Heart left ventricle (tissue), 16 donors: ENCODE measurements at regions not wholly inside any gene's neighbourhood (a gene's known extent, or its start where the extent isn't known, plus 50 kb on each side); places are given as distances from the start of the nearest gene placed in this dataset.
"Not testable (repeated sequence)": the region's sequence is repeated elsewhere in the genome, so short reads cannot be mapped to it uniquely, and the experiment has no call there.

Source experiments
- ATAC-seq, 4 donors: fragments of 200-7000 bp; cut with Tn5 transposase; one replicate each; pipeline ENCODE4 v1.9.1; 2020 to 2022; ENCODE audit warnings: moderate library complexity in 4 of 4, mild to moderate bottlenecking in 3 of 4, moderate number of reproducible peaks in 1 of 4
- DNase-seq, 5 donors: peaks; one replicate each; pipeline ENCODE4 v3.0.0-alpha.2; 2020
- H3K27ac ChIP-seq, 12 donors: fragments of 200-600 bp; sonication (generic) in 4 of 12; one replicate each; pipeline versions ENCODE4 v1.5.0 to v1.8.0; 2016 to 2022; ENCODE audit warnings: mild to moderate bottlenecking in 2 of 12
- H3K27me3 ChIP-seq, 9 donors: fragments of 200-600 bp; sonication (generic) in 2 of 9; one replicate each; pipeline versions ENCODE4 v1.5.1 to v1.8.0; 2016 to 2022; ENCODE audit warnings: mild to moderate bottlenecking in 3 of 9
- H3K36me3 ChIP-seq, 9 donors: fragments of 200-600 bp; sonication (generic) in 2 of 9; one replicate each; pipeline versions ENCODE4 v1.5.0 to v1.8.0; 2018 to 2022; ENCODE audit warnings: mild to moderate bottlenecking in 2 of 9
- H3K4me1 ChIP-seq, 12 donors: fragments of 200-600 bp; sonication (generic) in 4 of 12; one replicate each; pipeline versions ENCODE4 v1.5.0 to v1.8.0; 2016 to 2022; ENCODE audit warnings: mild to moderate bottlenecking in 3 of 12
- H3K4me3 ChIP-seq, 12 donors: fragments of 200-600 bp; sonication (generic) in 4 of 12; one replicate each; pipeline versions ENCODE4 v1.5.0 to v1.8.0; 2017 to 2022; ENCODE audit warnings: mild to moderate bottlenecking in 9 of 12, moderate library complexity in 4 of 12
- H3K9me3 ChIP-seq, 12 donors: fragments of 200-600 bp; sonication (generic) in 4 of 12; one replicate each; pipeline versions ENCODE4 v1.5.0 to v1.8.0; 2016 to 2022; ENCODE audit warnings: mild to moderate bottlenecking in 1 of 12
- POLR2A ChIP-seq, 2 donors: fragments of 450-650 bp; IDR thresholded peaks; one replicate each; pipeline ENCODE4 v1.6.1; 2017; ENCODE audit warnings: antibody characterized with exemption in 2 of 2, mild to moderate bottlenecking in 2 of 2, moderate library complexity in 2 of 2
- WGBS, 4 donors: extraction: QIAGEN DNeasy Blood & Tissue Kit in 2 of 4; methylation state at CpG; one replicate each; pipeline versions ENCODE4 v1.1.5 to v1.1.7; 2013 to 2018; 5-methylcytosine and 5-hydroxymethylcytosine counted together
- intact Hi-C, 10 donors: fragments of 100-400 bp; cut with DNase I; formaldehyde crosslinking; loops; one replicate each; pipeline versions ENCODE4 v1.11.1 to v1.14.2; 2022
- TF ChIP-seq, protein P1 (sequence below), 12 donors: fragments of 200-600 bp; sonication (generic) in 4 of 12; IDR thresholded peaks; one replicate each; pipeline versions ENCODE4 v1.5.0 to v1.8.0; 2018 to 2022; ENCODE audit warnings: antibody characterized with exemption in 12 of 12, mild to moderate bottlenecking in 5 of 12
- donor health status: ischemic (EF 13 %, LVEDD 7.1; RV severe dilation, severe dysfunction).
- donor health status: healthy with polysubstance abuse.
- donor health status: DM: no; HTN: yes; CAD: no.
- donor health status: DM: no; HTN: no; CAD: no.
- donor health status: ischemic (EF 25% LVEDD 6.9; RV normal size, moderate dysfunction).
- donor health status: ischemic (EF 25% LVEDD 5.7; RV mildly dilated, moderate dysfunction).
- donor health status: healthy.
- donor health status: DM: yes; HTN: yes; CAD: no.
- donor health status: ischemic (EF 35%, LVEDD 5.7; RV mildly dilated, moderate dysfunction).
- donor health status: nonischemic (EF 11% LVEDD 7.7; RV severe dilation, severe dysfunction).
- donor health status: DM: yes; HTN: yes; CAD: no.
- donor health status: PGD.
- donor health status: ischemic (EF 29% LVEDD 5.4; RV normal size, mild dysfunction).
- donor health status: nonischemic (EF 23%, LVEDD 6.1; RV moderate dilation, normal function).

DNA sequence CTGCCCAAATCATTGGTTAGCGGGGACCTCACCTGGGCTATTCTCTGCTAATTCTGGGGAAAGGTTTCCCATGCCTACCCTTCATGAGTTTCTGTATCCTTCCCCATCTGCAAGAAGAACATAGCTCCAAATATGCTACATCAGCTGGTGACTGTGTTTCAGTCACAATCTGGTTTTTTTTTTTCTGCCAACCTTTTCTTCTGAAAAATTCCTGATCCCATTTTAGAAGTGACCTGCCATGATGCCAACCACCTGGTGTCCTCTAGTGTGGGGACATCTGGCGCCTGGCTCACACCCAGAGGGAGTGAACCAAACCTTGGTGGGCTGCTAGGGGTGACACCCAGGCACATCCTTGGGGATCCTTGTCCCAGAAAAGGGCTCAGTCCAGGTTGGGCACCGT lies 76.1 kb downstream of the CHRD start:
- Histone ChIP-seq H3K27me3 (peaks cover 0 to 5% (median 0%) of the 10 kb centered on the region in 9 donors), H3K36me3 (no peaks in the 10 kb centered on the region), H3K4me1 (no peaks in the 10 kb centered on the region), H3K4me3 (no peak overlapping the region), H3K27ac (no peak overlapping the region), H3K9me3 (no peaks in the 10 kb centered on the region)
- WGBS, 4 donors = 76 to 96% (median 81%) methylated on average over 3 of the region's 3 CpGs
- intact Hi-C loops = no loop called here
- TF ChIP-seq, protein P1, sequence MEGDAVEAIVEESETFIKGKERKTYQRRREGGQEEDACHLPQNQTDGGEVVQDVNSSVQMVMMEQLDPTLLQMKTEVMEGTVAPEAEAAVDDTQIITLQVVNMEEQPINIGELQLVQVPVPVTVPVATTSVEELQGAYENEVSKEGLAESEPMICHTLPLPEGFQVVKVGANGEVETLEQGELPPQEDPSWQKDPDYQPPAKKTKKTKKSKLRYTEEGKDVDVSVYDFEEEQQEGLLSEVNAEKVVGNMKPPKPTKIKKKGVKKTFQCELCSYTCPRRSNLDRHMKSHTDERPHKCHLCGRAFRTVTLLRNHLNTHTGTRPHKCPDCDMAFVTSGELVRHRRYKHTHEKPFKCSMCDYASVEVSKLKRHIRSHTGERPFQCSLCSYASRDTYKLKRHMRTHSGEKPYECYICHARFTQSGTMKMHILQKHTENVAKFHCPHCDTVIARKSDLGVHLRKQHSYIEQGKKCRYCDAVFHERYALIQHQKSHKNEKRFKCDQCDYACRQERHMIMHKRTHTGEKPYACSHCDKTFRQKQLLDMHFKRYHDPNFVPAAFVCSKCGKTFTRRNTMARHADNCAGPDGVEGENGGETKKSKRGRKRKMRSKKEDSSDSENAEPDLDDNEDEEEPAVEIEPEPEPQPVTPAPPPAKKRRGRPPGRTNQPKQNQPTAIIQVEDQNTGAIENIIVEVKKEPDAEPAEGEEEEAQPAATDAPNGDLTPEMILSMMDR (IDR thresholded peaks at IDR 0.05) = no peak
- TF ChIP-seq POLR2A (IDR thresholded peaks at IDR 0.05) = no peak
- ATAC-seq (no peak), DNase-seq (no peak)

DNA sequence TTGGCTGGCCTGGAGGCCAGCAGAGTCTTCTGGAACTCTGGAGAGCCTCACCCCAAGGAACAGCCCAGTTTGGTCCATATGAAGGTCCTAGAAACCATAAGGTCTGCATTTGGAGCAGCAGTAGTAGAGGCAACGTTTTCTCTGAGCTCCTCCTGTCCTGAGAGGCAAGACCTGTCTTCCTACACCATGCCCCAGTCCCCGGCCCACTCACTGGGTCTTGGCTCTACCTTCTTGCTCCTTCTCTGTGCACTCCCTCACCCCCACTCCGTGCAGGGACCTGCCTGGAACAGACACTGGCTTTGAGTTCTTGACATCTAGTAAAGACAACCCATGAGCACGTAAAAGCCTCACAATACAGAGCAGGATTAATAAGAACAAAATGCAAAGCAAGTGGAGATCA lies 76.6 kb downstream of the CHRD start:
- 60 to 72% (median 67%) methylated on average over 4 of the region's 4 CpGs for WGBS, 4 donors
- Histone ChIP-seq H3K36me3 (no peaks in the 10 kb centered on the region), H3K27ac (no peak overlapping the region), H3K4me1 (no peaks in the 10 kb centered on the region), H3K27me3 (peaks cover 0 to 5% (median 0%) of the 10 kb centered on the region in 9 donors), H3K9me3 (no peaks in the 10 kb centered on the region), H3K4me3 (no peak overlapping the region)
- TF ChIP-seq POLR2A (IDR thresholded peaks at IDR 0.05) = no peak
- TF ChIP-seq, protein P1 (IDR thresholded peaks at IDR 0.05) = no peak
- no peak for ATAC-seq
- DNase-seq = no peak
- intact Hi-C loops = no loop called here

DNA sequence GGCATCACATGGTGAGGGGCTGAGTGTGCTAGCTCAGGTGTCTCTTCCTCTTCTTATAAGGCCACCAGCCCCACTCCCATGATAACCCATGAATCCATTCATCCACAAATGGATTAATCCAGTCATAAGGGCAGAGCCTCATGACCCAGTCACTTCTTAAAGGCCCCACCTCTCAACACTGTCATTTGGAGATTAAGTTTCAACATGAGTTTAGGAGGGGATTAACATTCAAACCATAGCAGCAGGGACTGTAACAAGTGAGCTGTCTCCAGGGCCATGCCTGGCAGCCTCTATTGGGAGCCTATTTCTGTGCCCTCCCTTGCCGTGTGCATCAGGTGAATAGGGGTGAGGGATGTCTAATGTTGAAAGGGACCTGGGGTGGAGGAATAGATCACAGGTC lies 77.5 kb downstream of the CHRD start:
- TF ChIP-seq POLR2A (IDR thresholded peaks at IDR 0.05) = no peak
- TF ChIP-seq, protein P1 (IDR thresholded peaks at IDR 0.05) = no peak

DNA sequence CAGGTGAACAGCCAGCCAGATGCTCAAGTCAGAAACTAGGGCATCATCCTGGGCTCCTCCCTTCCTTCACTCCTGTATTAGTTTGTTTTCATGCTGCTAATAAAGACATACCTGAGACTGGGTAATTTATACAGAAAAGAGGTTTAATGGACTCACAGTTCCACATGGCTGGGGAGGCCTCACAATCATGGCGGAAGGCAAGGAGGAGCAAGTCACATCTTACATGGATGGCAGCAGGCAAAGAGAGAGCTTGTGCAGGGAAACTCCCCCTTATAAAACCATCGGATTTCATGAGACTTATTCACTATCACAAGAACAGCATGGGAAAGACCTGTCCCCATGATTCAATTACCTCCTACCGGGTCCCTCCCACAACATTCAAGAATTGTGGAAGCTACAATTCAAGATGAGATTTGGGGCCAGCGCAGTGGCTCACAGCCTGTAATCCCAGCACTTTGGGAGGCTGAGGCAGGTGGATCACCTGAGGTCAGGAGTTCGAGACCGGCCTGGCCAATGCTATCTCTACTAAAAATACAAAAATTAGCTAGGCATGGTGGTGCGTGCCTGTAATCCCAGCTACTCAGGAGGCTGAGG lies 78.0 kb downstream of the CHRD start:
- H3K4me3 ChIP-seq, intact Hi-C loops, H3K27ac ChIP-seq, H3K9me3 ChIP-seq, H3K36me3 ChIP-seq, DNase-seq, H3K4me1 ChIP-seq, H3K27me3 ChIP-seq, ATAC-seq: not testable (repeated sequence)
- WGBS, 4 donors = 88 to 99% (median 97%) methylated on average over 7 of the region's 7 CpGs

More for the DNA sequence above, 77.5 kb downstream of the CHRD start:
- no peaks in the 10 kb centered on the region for H3K4me1 ChIP-seq
- DNase-seq (no peak), ATAC-seq (no peak)
- H3K27ac ChIP-seq = no peak overlapping the region
- H3K36me3 ChIP-seq = no peaks in the 10 kb centered on the region
- peaks cover 0 to 5% (median 0%) of the 10 kb centered on the region in 9 donors for H3K27me3 ChIP-seq
- 97 to 100% (median 99%) methylated on average over 1 of the region's 1 CpG for WGBS, 4 donors
- intact Hi-C loops = no loop called here
- no peaks in the 10 kb centered on the region for H3K9me3 ChIP-seq
- H3K4me3 ChIP-seq = no peak overlapping the region

DNA sequence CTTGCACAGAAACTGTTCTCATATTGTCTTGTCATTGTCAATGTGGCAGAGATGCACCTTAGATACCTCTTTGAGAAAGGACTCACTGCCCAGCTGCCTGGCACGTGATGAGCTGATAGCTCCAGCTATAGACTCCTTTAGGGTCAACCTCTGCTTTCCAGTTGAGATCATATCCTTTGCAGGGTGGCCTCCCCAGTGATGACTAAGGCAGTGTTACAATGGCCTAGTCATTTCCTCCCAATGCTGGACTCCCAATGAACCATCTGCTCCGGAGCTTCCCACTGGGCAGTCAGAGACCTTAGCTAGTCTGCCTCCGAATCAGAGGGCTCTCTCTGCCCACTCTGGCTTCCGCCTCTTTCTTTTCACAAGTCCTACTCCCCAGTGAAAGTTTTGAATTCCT lies 79.5 kb downstream of the CHRD start:
- H3K4me3 ChIP-seq = no peak overlapping the region
- H3K4me1 ChIP-seq = no peaks in the 10 kb centered on the region
- DNase-seq (peak in 1 of 5 donors; percentile 37), ATAC-seq (peak in 3 of 4 donors; percentile 66 to 86 (median 80))
- no peaks in the 10 kb centered on the region for H3K27me3 ChIP-seq
- intact Hi-C loops = no loop called here
- TF ChIP-seq POLR2A (IDR thresholded peaks at IDR 0.05) = no peak
- TF ChIP-seq, protein P1 (IDR thresholded peaks at IDR 0.05) = no peak
- no peaks in the 10 kb centered on the region for H3K36me3 ChIP-seq
- 50 to 65% (median 60%) methylated on average over 4 of the region's 4 CpGs for WGBS, 4 donors
- no peak overlapping the region for H3K27ac ChIP-seq
- no peaks in the 10 kb centered on the region for H3K9me3 ChIP-seq
